Vagina (tissue), 2 donors: ENCODE measurements at regions not wholly inside any gene's neighbourhood (a gene's known extent, or its start where the extent isn't known, plus 50 kb on each side); places are given as distances from the start of the nearest gene placed in this dataset.

Source experiments
- DNase-seq, 2 donors: peaks; one replicate each; pipeline ENCODE4 v3.0.0-alpha.2; 2017; ENCODE audit errors: extremely low spot score in 2 of 2
- H3K27ac ChIP-seq: fragments of 200-600 bp; sonication (generic); one replicate; pipeline ENCODE4 v1.5.1; 2019
- H3K27me3 ChIP-seq: fragments of 200-600 bp; sonication (generic); one replicate; pipeline ENCODE4 v1.5.1; 2019
- H3K36me3 ChIP-seq, 2 donors: fragments of 200-600 bp; sonication (generic); one replicate each; pipeline ENCODE4 v1.5.1; 2017 to 2019
- H3K4me1 ChIP-seq: fragments of 200-600 bp; sonication (generic); one replicate; pipeline ENCODE4 v1.5.1; 2019
- H3K4me3 ChIP-seq, 2 donors: fragments of 200-600 bp; sonication (generic); 1 replicate in 1 of 2; 2 replicates in 1 of 2; pipeline ENCODE4 v1.5.1; 2016 to 2019
- H3K9me3 ChIP-seq: fragments of 200-600 bp; sonication (generic); one replicate; pipeline ENCODE4 v1.5.1; 2019
- POLR2A ChIP-seq, 2 donors: fragments of 450-650 bp; IDR thresholded peaks; one replicate each; pipeline ENCODE4 v1.6.1; 2017; ENCODE audit warnings: antibody characterized with exemption in 2 of 2, mild to moderate bottlenecking in 2 of 2, moderate library complexity in 2 of 2
- POLR2AphosphoS5 ChIP-seq, 2 donors: sonication (generic); formaldehyde crosslinking; IDR thresholded peaks; one replicate each; pipeline ENCODE4 v1.9.0; 2017; ENCODE audit warnings: antibody characterized with exemption in 2 of 2, mild to moderate bottlenecking in 2 of 2, low read depth in 1 of 2; ENCODE audit not compliant: insufficient read depth in 1 of 2
- intact Hi-C: fragments of 100-400 bp; cut with DNase I; formaldehyde crosslinking; loops from one replicate; pipeline ENCODE4 v1.15.1; 2023
- TF ChIP-seq, protein P1 (sequence below), 3 experiments: fragments of 450-650 bp in 2 of 3; fragments of 200-600 bp in 1 of 3; sonication (generic) in 1 of 3; IDR thresholded peaks; one replicate each; pipeline ENCODE4 v1.5.1; 2017 to 2019; ENCODE audit warnings: antibody characterized with exemption in 3 of 3, mild to moderate bottlenecking in 2 of 3, moderate library complexity in 2 of 3

- Histone ChIP-seq H3K4me1 (peaks cover 9% of the 10 kb centered on the region), H3K27me3 (no peaks in the 10 kb centered on the region), H3K27ac (no peak overlapping the region), H3K4me3 (no peak overlapping the region), H3K9me3 (no peaks in the 10 kb centered on the region), H3K36me3 (no peaks in the 10 kb centered on the region)
- TF ChIP-seq, protein P1, sequence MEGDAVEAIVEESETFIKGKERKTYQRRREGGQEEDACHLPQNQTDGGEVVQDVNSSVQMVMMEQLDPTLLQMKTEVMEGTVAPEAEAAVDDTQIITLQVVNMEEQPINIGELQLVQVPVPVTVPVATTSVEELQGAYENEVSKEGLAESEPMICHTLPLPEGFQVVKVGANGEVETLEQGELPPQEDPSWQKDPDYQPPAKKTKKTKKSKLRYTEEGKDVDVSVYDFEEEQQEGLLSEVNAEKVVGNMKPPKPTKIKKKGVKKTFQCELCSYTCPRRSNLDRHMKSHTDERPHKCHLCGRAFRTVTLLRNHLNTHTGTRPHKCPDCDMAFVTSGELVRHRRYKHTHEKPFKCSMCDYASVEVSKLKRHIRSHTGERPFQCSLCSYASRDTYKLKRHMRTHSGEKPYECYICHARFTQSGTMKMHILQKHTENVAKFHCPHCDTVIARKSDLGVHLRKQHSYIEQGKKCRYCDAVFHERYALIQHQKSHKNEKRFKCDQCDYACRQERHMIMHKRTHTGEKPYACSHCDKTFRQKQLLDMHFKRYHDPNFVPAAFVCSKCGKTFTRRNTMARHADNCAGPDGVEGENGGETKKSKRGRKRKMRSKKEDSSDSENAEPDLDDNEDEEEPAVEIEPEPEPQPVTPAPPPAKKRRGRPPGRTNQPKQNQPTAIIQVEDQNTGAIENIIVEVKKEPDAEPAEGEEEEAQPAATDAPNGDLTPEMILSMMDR (IDR thresholded peaks at IDR 0.05): no peak
- no peak for TF ChIP-seq POLR2AphosphoS5 (IDR thresholded peaks at IDR 0.05; ENCODE audit: insufficient read depth in 1 of 2, low read depth in 1 of 2)
- TF ChIP-seq POLR2A (IDR thresholded peaks at IDR 0.05): no peak
- intact Hi-C loops: no loop called here
- no peak for DNase-seq
Observed at GRCh38 chr9:89773170-89773569, 168.4 kb downstream of the GADD45G start.

GRCh38 chr9:89774858-89775370 is 170.1 kb downstream of the GADD45G start:
- no peaks in the 10 kb centered on the region for H3K36me3 ChIP-seq
- TF ChIP-seq, protein P1 (IDR thresholded peaks at IDR 0.05): no peak
- TF ChIP-seq POLR2AphosphoS5 (IDR thresholded peaks at IDR 0.05; ENCODE audit: insufficient read depth in 1 of 2, low read depth in 1 of 2) (no peak), POLR2A (IDR thresholded peaks at IDR 0.05) (no peak)
- H3K9me3 ChIP-seq: no peaks in the 10 kb centered on the region
- H3K27me3 ChIP-seq: no peaks in the 10 kb centered on the region
- H3K4me3 ChIP-seq: no peak overlapping the region
- intact Hi-C loops: no loop called here
- peaks cover 19% of the 10 kb centered on the region for H3K4me1 ChIP-seq
- no peak for DNase-seq
- no peak overlapping the region for H3K27ac ChIP-seq

DNA sequence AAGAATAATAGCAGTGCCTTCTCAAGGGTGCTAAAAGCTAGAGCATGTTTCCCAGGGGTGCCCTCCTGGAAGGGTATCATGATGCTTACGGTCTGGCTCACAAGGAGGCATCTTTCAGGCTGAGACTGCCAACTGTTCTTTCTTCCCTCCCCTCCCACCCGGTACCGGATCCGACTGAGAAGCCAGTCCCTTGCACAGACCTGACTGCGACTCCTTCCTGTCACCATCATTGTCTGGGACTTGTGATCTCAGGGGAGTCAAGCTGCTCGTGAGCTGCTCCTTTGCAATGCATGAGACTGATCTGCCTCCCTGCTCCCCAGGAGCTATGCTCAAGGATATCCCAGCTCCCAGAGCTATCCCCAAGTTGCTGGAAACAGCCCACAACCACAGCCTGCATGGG is 170.8 kb downstream of the GADD45G start:
- Histone ChIP-seq H3K9me3 (no peaks in the 10 kb centered on the region), H3K36me3 (no peaks in the 10 kb centered on the region), H3K27ac (no peak overlapping the region), H3K27me3 (no peaks in the 10 kb centered on the region), H3K4me1 (peaks cover 17% of the 10 kb centered on the region), H3K4me3 (no peak overlapping the region)
- TF ChIP-seq POLR2AphosphoS5 (IDR thresholded peaks at IDR 0.05; ENCODE audit: insufficient read depth in 1 of 2, low read depth in 1 of 2) (no peak), POLR2A (IDR thresholded peaks at IDR 0.05) (no peak)
- TF ChIP-seq, protein P1 (IDR thresholded peaks at IDR 0.05): no peak
- no peak for DNase-seq
- intact Hi-C loops: no loop called here

DNA sequence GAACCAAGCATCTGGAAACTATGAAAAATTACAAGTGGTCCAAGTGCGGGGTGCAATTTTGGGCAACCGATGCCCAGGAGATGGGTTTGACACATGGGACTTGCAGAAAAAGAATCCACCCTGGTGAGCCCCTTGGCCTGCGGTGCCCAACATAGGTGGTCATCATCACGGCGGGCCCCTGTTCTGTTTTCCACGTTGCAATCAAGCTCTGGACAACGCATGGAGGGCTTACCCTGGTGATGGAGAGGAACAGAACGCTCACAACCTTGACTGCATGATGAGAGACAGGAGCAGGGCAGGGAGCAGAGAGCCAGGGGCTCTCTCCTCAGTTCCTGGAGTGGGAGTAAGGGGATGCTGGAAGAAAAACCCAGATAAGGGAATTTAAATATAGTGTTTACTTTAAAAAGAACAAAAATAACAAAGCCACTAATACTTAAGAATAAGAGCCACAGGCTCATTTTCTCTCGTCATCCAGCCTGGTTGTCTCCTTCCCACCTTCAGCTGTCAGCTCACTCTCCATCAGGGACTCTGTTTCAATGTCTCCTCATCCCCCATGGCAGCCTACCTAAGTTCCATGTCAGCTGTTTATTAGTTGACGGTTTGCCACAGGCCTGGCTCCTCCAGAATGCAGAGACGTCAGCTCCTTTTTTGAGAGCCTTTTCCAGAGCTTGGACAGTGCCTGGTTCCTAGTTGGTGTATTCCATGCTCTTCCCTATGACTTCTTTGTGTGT is 172.1 kb downstream of the GADD45G start:
- TF ChIP-seq, protein P1 (IDR thresholded peaks at IDR 0.05): no peak
- no peak for TF ChIP-seq POLR2AphosphoS5 (IDR thresholded peaks at IDR 0.05; ENCODE audit: insufficient read depth in 1 of 2, low read depth in 1 of 2)
- no peak for TF ChIP-seq POLR2A (IDR thresholded peaks at IDR 0.05)
- no peaks in the 10 kb centered on the region for H3K27me3 ChIP-seq
- H3K27ac ChIP-seq: no peak overlapping the region
- H3K36me3 ChIP-seq: no peaks in the 10 kb centered on the region
- DNase-seq: no peak
- no peaks in the 10 kb centered on the region for H3K9me3 ChIP-seq
- no peak overlapping the region for H3K4me3 ChIP-seq
- intact Hi-C loops: no loop called here
- peaks cover 14% of the 10 kb centered on the region for H3K4me1 ChIP-seq

GRCh38 chr9:89777544-89777943 is 172.7 kb downstream of the GADD45G start:
- DNase-seq: no peak
- no peak overlapping the region for H3K4me3 ChIP-seq
- H3K9me3 ChIP-seq: no peaks in the 10 kb centered on the region
- TF ChIP-seq, protein P1 (IDR thresholded peaks at IDR 0.05): no peak
- TF ChIP-seq POLR2A (IDR thresholded peaks at IDR 0.05) (no peak), POLR2AphosphoS5 (IDR thresholded peaks at IDR 0.05; ENCODE audit: insufficient read depth in 1 of 2, low read depth in 1 of 2) (no peak)
- no peak overlapping the region for H3K27ac ChIP-seq
- no peaks in the 10 kb centered on the region for H3K36me3 ChIP-seq
- H3K27me3 ChIP-seq: no peaks in the 10 kb centered on the region
- H3K4me1 ChIP-seq: peaks cover 14% of the 10 kb centered on the region
- intact Hi-C loops: no loop called here
